Ovary (tissue), 7 donors: ENCODE measurements at regions not wholly inside any gene's neighbourhood (a gene's known extent, or its start where the extent isn't known, plus 50 kb on each side); places are given as distances from the start of the nearest gene placed in this dataset.

Source experiments
- DNase-seq, 5 donors: peaks; one replicate each; pipeline ENCODE4 v3.0.0-alpha.2; 2019 to 2020
- H3K27ac ChIP-seq, 2 donors: fragments of 200-600 bp; one replicate each; pipeline versions ENCODE4 v1.5.1 to v1.8.0; 2019 to 2022
- H3K27me3 ChIP-seq: fragments of 200-600 bp; one replicate; pipeline ENCODE4 v1.8.0; 2022
- H3K36me3 ChIP-seq: fragments of 200-600 bp; sonication (generic); one replicate; pipeline ENCODE4 v1.5.1; 2019
- H3K4me1 ChIP-seq: one replicate; pipeline ENCODE4 v1.8.1; 2013; ENCODE audit warnings: mild to moderate bottlenecking, moderate library complexity; ENCODE audit not compliant: insufficient read depth
- H3K4me3 ChIP-seq: fragments of 200-600 bp; sonication (generic); one replicate; pipeline ENCODE4 v1.5.1; 2017
- H3K9me3 ChIP-seq, 2 donors: fragments of 200-600 bp in 1 of 2; sonication (generic) in 1 of 2; one replicate each; pipeline versions ENCODE4 v1.5.1 to v1.8.1; 2013 to 2019; ENCODE audit warnings: mild to moderate bottlenecking in 1 of 2, moderate library complexity in 1 of 2
- EP300 ChIP-seq: sonication (generic); formaldehyde crosslinking; IDR thresholded peaks from one replicate; pipeline ENCODE4 v1.6.1; 2017; ENCODE audit warnings: antibody characterized with exemption
- POLR2A ChIP-seq: fragments of 450-650 bp; IDR thresholded peaks from one replicate; pipeline ENCODE4 v1.6.1; 2017; ENCODE audit warnings: antibody characterized with exemption, mild to moderate bottlenecking, moderate library complexity
- WGBS, 3 donors: extraction: QIAGEN DNeasy Blood & Tissue Kit in 1 of 3; methylation state at CpG; one replicate each; pipeline versions ENCODE4 v1.1.5 to v1.1.7; 2013 to 2017; 5-methylcytosine and 5-hydroxymethylcytosine counted together
- intact Hi-C, 4 donors: fragments of 100-400 bp; cut with DNase I; formaldehyde crosslinking; loops; one replicate each; pipeline versions ENCODE4 v1.11.0 to v1.15.1; 2022 to 2023
- TF ChIP-seq, protein P1 (sequence below), 3 donors: fragments of 450-650 bp in 2 of 3; fragments of 200-600 bp in 1 of 3; IDR thresholded peaks; one replicate each; pipeline versions ENCODE4 v1.5.1 to v1.8.0; 2016 to 2022; ENCODE audit warnings: antibody characterized with exemption in 3 of 3, mild to moderate bottlenecking in 1 of 3
- donor health status: DM: no; HTN: no; CAD: no; lungs with moderate emphysema.
- donor health status: DM: no; HTN: no; CAD: no.
- donor health status: Bipolar disorder and iron deficiency.
- donor health status: DM: no; HTN: no; CAD: no.
- donor health status: DM: yes; HTN: yes; CAD: no.

DNA sequence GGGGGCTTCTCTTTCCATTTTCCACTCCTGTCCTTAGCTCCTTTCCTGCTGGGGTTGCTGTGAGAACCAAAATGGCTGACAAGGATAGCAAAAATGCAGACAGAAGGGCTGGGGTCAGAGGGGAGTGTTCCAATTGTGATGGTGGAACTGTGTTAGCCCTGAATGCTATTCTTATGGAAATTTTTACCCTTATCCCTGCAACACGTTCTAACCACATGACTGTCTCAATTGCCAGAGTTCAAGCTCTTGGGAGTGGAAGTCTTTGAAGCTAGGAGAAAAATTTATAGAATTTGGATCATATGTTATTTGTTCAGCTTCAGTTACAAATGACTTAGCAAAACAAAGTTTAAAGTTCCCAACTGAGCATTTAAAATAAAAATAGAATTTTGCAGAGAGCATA is 134.1 kb downstream of the ADCYAP1R1 start:
- intact Hi-C loops, result no loop called here
- Histone ChIP-seq H3K9me3 (no peaks in the 10 kb centered on the region), H3K27me3 (no peaks in the 10 kb centered on the region), H3K36me3 (no peaks in the 10 kb centered on the region), H3K4me3 (no peak overlapping the region), H3K27ac (no peak overlapping the region), H3K4me1 (no peaks in the 10 kb centered on the region)
- 0 to 8% (median 8%) methylated on average over 1 of the region's 1 CpG for WGBS, 3 donors
- DNase-seq, result no peak
- TF ChIP-seq POLR2A (no peak), EP300 (no peak)
- TF ChIP-seq, protein P1, sequence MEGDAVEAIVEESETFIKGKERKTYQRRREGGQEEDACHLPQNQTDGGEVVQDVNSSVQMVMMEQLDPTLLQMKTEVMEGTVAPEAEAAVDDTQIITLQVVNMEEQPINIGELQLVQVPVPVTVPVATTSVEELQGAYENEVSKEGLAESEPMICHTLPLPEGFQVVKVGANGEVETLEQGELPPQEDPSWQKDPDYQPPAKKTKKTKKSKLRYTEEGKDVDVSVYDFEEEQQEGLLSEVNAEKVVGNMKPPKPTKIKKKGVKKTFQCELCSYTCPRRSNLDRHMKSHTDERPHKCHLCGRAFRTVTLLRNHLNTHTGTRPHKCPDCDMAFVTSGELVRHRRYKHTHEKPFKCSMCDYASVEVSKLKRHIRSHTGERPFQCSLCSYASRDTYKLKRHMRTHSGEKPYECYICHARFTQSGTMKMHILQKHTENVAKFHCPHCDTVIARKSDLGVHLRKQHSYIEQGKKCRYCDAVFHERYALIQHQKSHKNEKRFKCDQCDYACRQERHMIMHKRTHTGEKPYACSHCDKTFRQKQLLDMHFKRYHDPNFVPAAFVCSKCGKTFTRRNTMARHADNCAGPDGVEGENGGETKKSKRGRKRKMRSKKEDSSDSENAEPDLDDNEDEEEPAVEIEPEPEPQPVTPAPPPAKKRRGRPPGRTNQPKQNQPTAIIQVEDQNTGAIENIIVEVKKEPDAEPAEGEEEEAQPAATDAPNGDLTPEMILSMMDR (IDR thresholded peaks at IDR 0.05), result no peak

- no peak for DNase-seq
- intact Hi-C loops, result no loop called here
- Histone ChIP-seq H3K4me1 (no peaks in the 10 kb centered on the region), H3K4me3 (no peak overlapping the region), H3K9me3 (no peaks in the 10 kb centered on the region), H3K27me3 (no peaks in the 10 kb centered on the region), H3K27ac (no peak overlapping the region), H3K36me3 (no peaks in the 10 kb centered on the region)
- TF ChIP-seq POLR2A (no peak), EP300 (no peak)
- TF ChIP-seq, protein P1 (IDR thresholded peaks at IDR 0.05), result no peak
- 75 to 82% (median 82%) methylated on average over 3 of the region's 3 CpGs for WGBS, 3 donors
These were observed 123.6 kb downstream of the ADCYAP1R1 start for GRCh38 chr7:31175672-31176071.

DNA sequence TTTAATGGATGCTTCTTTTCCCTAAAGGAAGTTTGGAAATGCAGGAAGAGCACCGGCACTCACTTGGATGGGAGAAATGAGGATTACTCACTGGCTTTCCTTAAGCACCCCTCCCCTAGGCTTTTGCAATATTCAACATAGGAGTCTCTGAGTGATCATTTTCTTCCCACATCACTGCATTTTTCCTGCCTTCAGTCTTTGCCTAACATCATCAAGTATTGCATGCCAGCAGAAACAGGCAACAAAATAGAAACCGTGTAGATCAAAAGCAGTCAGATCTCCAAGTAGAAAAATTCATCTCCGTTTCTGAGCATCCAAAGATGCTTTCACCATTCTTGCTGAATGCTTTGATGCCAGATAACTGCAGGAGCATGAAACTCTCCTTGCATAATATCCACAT is 119.9 kb downstream of the ADCYAP1R1 start:
- intact Hi-C loops, result loop anchor here in 1 of 4 donors (2.0 kb wide), 1 partner anchor 191 kb away; no protein-coding TSS in a partner anchor
- no peak overlapping the region for H3K4me3 ChIP-seq
- no peaks in the 10 kb centered on the region for H3K9me3 ChIP-seq
- no peaks in the 10 kb centered on the region for H3K27me3 ChIP-seq
- H3K4me1 ChIP-seq, result no peaks in the 10 kb centered on the region
- 43 to 61% (median 53%) methylated on average over 3 of the region's 3 CpGs for WGBS, 3 donors
- DNase-seq, result no peak
- TF ChIP-seq, protein P1 (IDR thresholded peaks at IDR 0.05), result no peak
- TF ChIP-seq POLR2A, result no peak
- TF ChIP-seq EP300, result no peak
- H3K36me3 ChIP-seq, result no peaks in the 10 kb centered on the region
- no peak overlapping the region for H3K27ac ChIP-seq

DNA sequence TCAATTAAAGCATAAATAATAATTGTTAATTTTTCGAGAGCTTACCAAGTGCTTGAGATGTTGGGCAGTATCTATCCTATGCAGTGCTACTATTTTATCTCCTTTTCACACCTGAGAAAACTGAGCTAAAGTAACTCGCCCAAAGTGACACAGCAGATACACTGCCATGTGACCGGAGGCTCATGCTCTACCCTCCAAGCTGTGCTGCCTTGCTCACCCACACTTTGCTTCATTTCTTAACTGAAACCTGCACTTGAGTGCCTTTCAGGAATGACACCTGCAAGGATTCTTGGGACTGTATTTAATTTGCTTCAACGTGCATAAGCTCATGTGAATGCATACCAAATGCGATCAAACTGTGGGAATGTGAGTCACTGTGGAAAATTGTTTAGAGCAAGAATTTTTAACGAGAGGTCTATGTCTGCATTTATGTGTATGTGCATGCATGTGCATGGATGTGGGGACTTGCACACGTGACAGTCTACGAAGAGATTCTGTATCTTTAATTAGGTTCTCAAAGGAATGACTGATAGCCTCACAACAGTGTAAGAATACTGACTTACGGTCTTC is 119.2 kb downstream of the ADCYAP1R1 start:
- no peak overlapping the region for H3K4me3 ChIP-seq
- WGBS, 3 donors, result 74 to 87% (median 76%) methylated on average over 9 of the region's 9 CpGs
- intact Hi-C loops, result no loop called here
- no peak for TF ChIP-seq POLR2A
- TF ChIP-seq, protein P1 (IDR thresholded peaks at IDR 0.05), result no peak
- TF ChIP-seq EP300, result no peak
- no peak overlapping the region for H3K27ac ChIP-seq
- no peak for DNase-seq
- no peaks in the 10 kb centered on the region for H3K4me1 ChIP-seq
- no peaks in the 10 kb centered on the region for H3K27me3 ChIP-seq
- H3K36me3 ChIP-seq, result no peaks in the 10 kb centered on the region
- no peaks in the 10 kb centered on the region for H3K9me3 ChIP-seq
